ENCODE measurements at regions not wholly inside any gene's neighbourhood (a gene's known extent, or its start where the extent isn't known, plus 50 kb on each side); places are given as distances from the start of the nearest gene placed in this dataset.

DNA sequence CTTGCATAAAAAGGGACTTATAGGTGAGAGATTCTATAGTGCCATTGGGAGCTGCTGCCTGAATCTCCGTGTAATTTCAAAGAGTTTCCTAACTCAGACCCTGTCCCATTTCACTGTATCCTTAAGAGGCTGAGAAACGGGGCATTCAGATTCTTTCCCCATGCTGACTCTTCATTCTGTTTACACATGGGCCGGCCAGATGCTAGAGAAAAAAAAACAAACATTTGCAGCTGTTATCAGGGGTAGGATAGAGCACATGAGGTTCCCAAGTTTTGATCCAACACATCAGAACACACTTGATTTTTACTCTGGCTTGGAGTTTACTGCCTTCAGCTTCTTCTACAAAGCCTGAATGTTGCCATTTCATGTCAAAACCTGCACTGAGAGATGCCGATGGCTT is 215.9 kb upstream of the TPRG1 start:
- Histone ChIP-seq H3K27me3 (no peaks in the 10 kb centered on the region), H3K36me3 (no peaks in the 10 kb centered on the region), H3K4me1 (peaks cover 0 to 14% of the 10 kb centered on the region in 2 donors), H3K4me3 (replicated peaks in 1 of 3) (no peak overlapping the region), H3K9me3 (no peaks in the 10 kb centered on the region), H3K27ac (no peak overlapping the region)
- intact Hi-C loops (cut with DNase I) = loop anchor here (5.0 kb wide), 1 partner anchor 1214 kb away; no protein-coding TSS in a partner anchor
- no peak for DNase-seq
- WGBS, 2 donors = 63 to 67% methylated on average over 4 of the region's 4 CpGs
- TF ChIP-seq POLR2A (IDR thresholded peaks at IDR 0.05) = no peak
- TF ChIP-seq, protein P1, sequence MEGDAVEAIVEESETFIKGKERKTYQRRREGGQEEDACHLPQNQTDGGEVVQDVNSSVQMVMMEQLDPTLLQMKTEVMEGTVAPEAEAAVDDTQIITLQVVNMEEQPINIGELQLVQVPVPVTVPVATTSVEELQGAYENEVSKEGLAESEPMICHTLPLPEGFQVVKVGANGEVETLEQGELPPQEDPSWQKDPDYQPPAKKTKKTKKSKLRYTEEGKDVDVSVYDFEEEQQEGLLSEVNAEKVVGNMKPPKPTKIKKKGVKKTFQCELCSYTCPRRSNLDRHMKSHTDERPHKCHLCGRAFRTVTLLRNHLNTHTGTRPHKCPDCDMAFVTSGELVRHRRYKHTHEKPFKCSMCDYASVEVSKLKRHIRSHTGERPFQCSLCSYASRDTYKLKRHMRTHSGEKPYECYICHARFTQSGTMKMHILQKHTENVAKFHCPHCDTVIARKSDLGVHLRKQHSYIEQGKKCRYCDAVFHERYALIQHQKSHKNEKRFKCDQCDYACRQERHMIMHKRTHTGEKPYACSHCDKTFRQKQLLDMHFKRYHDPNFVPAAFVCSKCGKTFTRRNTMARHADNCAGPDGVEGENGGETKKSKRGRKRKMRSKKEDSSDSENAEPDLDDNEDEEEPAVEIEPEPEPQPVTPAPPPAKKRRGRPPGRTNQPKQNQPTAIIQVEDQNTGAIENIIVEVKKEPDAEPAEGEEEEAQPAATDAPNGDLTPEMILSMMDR (IDR thresholded peaks at IDR 0.05) = no peak

GRCh38 chr3:188956839-188957489 is 214.8 kb upstream of the TPRG1 start:
- no peaks in the 10 kb centered on the region for H3K9me3 ChIP-seq
- intact Hi-C loops (cut with DNase I) = loop anchor here (5.0 kb wide), 1 partner anchor 1215 kb away; no protein-coding TSS in a partner anchor
- TF ChIP-seq, protein P1 (IDR thresholded peaks at IDR 0.05) = peak; percentile 23 to 75 (median 68)
- TF ChIP-seq POLR2A (IDR thresholded peaks at IDR 0.05) = no peak
- H3K36me3 ChIP-seq = no peaks in the 10 kb centered on the region
- no peaks in the 10 kb centered on the region for H3K27me3 ChIP-seq
- H3K27ac ChIP-seq = no peak overlapping the region
- 34 to 35% methylated on average over 8 of the region's 8 CpGs for WGBS, 2 donors
- H3K4me1 ChIP-seq = peaks cover 0 to 7% of the 10 kb centered on the region in 2 donors
- H3K4me3 ChIP-seq (replicated peaks in 1 of 3) = no peak overlapping the region
- no peak for DNase-seq

DNA sequence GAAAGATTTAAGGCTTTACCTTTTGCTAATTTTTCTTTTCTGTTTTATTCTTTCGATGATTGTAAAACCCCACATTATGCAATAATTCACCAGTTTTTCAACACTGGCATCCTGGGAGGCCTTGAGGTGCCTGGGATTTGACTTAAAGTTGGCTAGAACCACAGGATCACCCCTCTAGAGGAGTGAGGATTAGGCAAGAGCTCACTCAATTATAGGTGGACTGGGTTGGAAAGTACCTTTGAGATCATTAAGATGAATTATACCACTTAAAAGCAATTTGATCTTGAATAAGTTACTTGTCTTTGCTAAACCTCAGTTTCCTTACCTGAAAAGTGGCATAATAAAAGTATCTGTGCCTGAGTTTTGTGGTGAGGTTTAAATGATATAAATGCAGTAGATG is 212.8 kb upstream of the TPRG1 start:
- no peaks in the 10 kb centered on the region for H3K27me3 ChIP-seq
- WGBS, 2 donors = 83 to 95% methylated on average over 1 of the region's 1 CpG
- TF ChIP-seq POLR2A (IDR thresholded peaks at IDR 0.05) = no peak
- TF ChIP-seq, protein P1 (IDR thresholded peaks at IDR 0.05) = no peak
- no peaks in the 10 kb centered on the region for H3K9me3 ChIP-seq
- intact Hi-C loops (cut with DNase I) = loop anchor here (5.0 kb wide), 1 partner anchor 1217 kb away; no protein-coding TSS in a partner anchor
- DNase-seq = no peak
- H3K36me3 ChIP-seq = no peaks in the 10 kb centered on the region
- peaks cover 0 to 24% of the 10 kb centered on the region in 2 donors for H3K4me1 ChIP-seq
- no peak overlapping the region for H3K4me3 ChIP-seq (replicated peaks in 1 of 3)
- no peak overlapping the region for H3K27ac ChIP-seq

DNA sequence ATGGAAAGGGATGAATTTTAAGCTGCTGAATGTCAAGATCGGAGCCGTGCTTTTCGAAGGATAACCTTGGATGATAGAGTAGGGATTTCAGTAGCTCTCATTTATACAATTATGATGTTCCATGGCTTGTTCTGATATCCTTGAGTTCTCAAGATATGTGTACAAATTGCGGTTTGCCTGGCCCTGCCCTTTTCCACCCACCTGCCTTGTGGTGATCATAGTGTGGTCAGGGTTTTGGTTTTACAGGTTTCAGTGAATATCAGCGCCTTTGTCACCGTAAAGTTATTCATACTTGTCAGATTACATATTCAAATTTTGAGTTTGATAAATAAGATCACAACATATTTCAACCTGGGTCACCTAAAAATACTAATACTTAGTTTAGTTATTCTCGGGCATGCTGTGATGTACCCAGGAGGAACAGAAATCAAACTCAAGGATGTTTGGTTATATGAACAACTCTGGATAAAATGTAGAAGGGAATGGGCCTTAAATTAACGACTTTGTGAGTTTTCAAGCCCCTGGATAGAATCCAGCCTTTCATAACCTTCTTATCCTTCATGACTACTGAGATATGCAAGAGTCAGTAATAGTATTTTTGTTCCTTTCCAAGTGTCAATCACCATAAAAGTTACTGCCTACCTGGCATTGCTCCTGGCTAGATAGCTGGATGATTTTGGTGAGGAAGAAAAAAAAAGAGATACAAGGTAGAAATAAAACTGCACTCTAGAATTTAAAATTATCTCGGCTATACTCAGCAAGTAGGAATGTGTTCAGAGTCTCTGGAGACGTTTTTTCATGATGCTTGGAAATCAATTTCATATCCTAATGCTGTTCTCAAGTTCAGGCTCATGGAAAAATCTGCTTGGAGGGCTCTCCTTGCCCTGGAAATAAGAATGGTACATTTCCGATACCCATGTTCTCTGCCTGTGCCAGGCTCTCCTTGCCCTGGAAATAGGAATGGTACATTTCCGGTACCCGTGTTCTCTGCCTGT is 209.2 kb upstream of the TPRG1 start:
- Histone ChIP-seq H3K4me3 (replicated peaks in 1 of 3) (no peak overlapping the region), H3K27ac (no peak overlapping the region), H3K9me3 (no peaks in the 10 kb centered on the region), H3K36me3 (no peaks in the 10 kb centered on the region), H3K4me1 (peaks cover 0 to 16% of the 10 kb centered on the region in 2 donors), H3K27me3 (no peaks in the 10 kb centered on the region)
- 84% methylated on average over 13 of the region's 13 CpGs for WGBS, 2 donors
- TF ChIP-seq, protein P1 (IDR thresholded peaks at IDR 0.05) = no peak
- TF ChIP-seq POLR2A (IDR thresholded peaks at IDR 0.05) = no peak
- intact Hi-C loops (cut with DNase I) = loop anchor here (10.0 kb wide), 1 partner anchor 182 kb away; no protein-coding TSS in a partner anchor
- DNase-seq = no peak
